ENCODE measurements at regions not wholly inside any gene's neighbourhood (a gene's known extent, or its start where the extent isn't known, plus 50 kb on each side); places are given as distances from the start of the nearest gene placed in this dataset.

- ChIA-PET POLR2A (no interaction called here), CTCF (no interaction called here)
- no peak for DNase-seq (ENCODE audit: low read depth, low spot score)
- H3K36me3 ChIP-seq (ENCODE audit: control insufficient read depth, insufficient read depth, low read length), result no peaks in the 10 kb centered on the region
- no peak overlapping the region for H3K4me3 ChIP-seq (ENCODE audit: low read depth in 2 of 2, low read length in 2 of 2)
- no peaks in the 10 kb centered on the region for H3K27me3 ChIP-seq (ENCODE audit: control insufficient read depth, insufficient read depth, low read length)
- no peak for ATAC-seq
- in situ Hi-C loops (cut with HindIII; ENCODE audit: low pct_unique_long_range_greater_than_20kb, low sequenced_read_pairs), result no loop called here
- no TSS peak for BruUV-seq (replicated peaks)
- no peaks in the 10 kb centered on the region for H3K9me3 ChIP-seq (ENCODE audit: control insufficient read depth, insufficient read depth, low read depth, low read length)
- no peak for TF ChIP-seq TCF7L2 (IDR thresholded peaks at IDR 0.05; ENCODE audit: low read depth, low read length)
- TF ChIP-seq REST (IDR thresholded peaks at IDR 0.05; ENCODE audit: insufficient read depth in 1 of 2, low read depth in 2 of 2, low read length in 1 of 2), result no peak
- no peak overlapping the region for H3K27ac ChIP-seq (ENCODE audit: low read length)
- H3K4me1 ChIP-seq (ENCODE audit: control insufficient read depth, insufficient read depth, low read length), result no peaks in the 10 kb centered on the region
- intact Hi-C loops (cut with micrococcal nuclease; ENCODE audit: unreplicated experiment), result no loop called here
These were observed 878.7 kb upstream of the MAN1A1 start for GRCh38 chr6:120228297-120228696.

- no peaks in the 10 kb centered on the region for H3K27me3 ChIP-seq (ENCODE audit: control insufficient read depth, insufficient read depth, low read length)
- no peak overlapping the region for H3K4me3 ChIP-seq (ENCODE audit: low read depth in 2 of 2, low read length in 2 of 2)
- in situ Hi-C loops (cut with HindIII; ENCODE audit: low pct_unique_long_range_greater_than_20kb, low sequenced_read_pairs), result no loop called here
- no peaks in the 10 kb centered on the region for H3K4me1 ChIP-seq (ENCODE audit: control insufficient read depth, insufficient read depth, low read length)
- CTCF ChIA-PET, result no interaction called here
- H3K36me3 ChIP-seq (ENCODE audit: control insufficient read depth, insufficient read depth, low read length), result no peaks in the 10 kb centered on the region
- TF ChIP-seq REST (IDR thresholded peaks at IDR 0.05; ENCODE audit: insufficient read depth in 1 of 2, low read depth in 2 of 2, low read length in 1 of 2) (no peak), POLR2AphosphoS5 (IDR thresholded peaks at IDR 0.05; ENCODE audit: low read depth, low read length) (no peak), CTCF (IDR thresholded peaks at IDR 0.05) (no peak), SIN3A (IDR thresholded peaks at IDR 0.05; ENCODE audit: borderline replicate concordance, insufficient read depth, low read depth, low read length) (no peak), TCF7L2 (IDR thresholded peaks at IDR 0.05; ENCODE audit: low read depth, low read length) (no peak)
- DNase-seq (ENCODE audit: low read depth, low spot score) (no peak), ATAC-seq (no peak)
- no peak overlapping the region for H3K27ac ChIP-seq (ENCODE audit: low read length)
- intact Hi-C loops (cut with micrococcal nuclease; ENCODE audit: unreplicated experiment), result no loop called here
- POLR2A ChIA-PET, result no interaction called here
- 0 out of 2 replicates have a peak, but pooled peaks cover 4% of the 10 kb centered on the region for H3K9me3 ChIP-seq (ENCODE audit: control insufficient read depth, insufficient read depth, low read depth, low read length)
- no TSS peak for BruUV-seq (replicated peaks)
These were observed 869.8 kb upstream of the MAN1A1 start for GRCh38 chr6:120219339-120219738.
